PC-3 (cell line): ENCODE measurements at regions not wholly inside any gene's neighbourhood (a gene's known extent, or its start where the extent isn't known, plus 50 kb on each side); places are given as distances from the start of the nearest gene placed in this dataset.

Source experiments
- CTCF ChIP-seq: fragments of 300-600 bp; sonication (generic); conservative IDR thresholded peaks from 2 replicates; pipeline ENCODE4 v1.5.1; 2017; ENCODE audit warnings: antibody characterized with exemption, low read depth, mild to moderate bottlenecking, low read length
- EZH2 ChIP-seq: fragments of 300-600 bp; sonication (generic); IDR thresholded peaks from one replicate; pipeline ENCODE4 v1.6.1; 2017; ENCODE audit warnings: antibody characterized with exemption, mild to moderate bottlenecking, low read length; ENCODE audit not compliant: unreplicated experiment
- EZH2phosphoT487 ChIP-seq: fragments of 300-600 bp; sonication (generic); IDR thresholded peaks from 2 replicates; pipeline ENCODE4 v1.6.1; 2018; ENCODE audit warnings: mild to moderate bottlenecking, antibody characterized with exemption, low read length, borderline replicate concordance

DNA sequence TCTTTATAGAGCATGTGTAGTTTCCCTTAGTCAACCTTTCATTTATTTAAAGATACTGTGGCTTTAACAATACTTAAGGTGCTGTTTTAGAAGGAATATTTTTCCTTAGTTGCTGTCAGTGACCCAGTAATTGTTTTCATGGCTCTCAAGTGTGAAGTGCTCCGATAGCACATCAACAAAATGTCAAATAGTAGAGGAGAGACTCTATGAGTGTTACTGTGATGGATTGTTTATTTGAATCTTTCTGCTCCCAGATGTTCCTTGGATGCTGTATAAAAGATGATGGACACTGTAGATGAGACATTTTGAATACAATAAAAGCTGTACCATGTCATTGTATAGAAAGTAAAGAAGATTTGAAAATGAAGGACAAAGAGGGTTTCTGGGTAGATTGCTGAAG is 1185.7 kb upstream of the C9orf72 start:
- TF ChIP-seq EZH2 (no peak), CTCF (no peak), EZH2phosphoT487 (no peak)
